GM12875 (cell line): ENCODE measurements at regions not wholly inside any gene's neighbourhood (a gene's known extent, or its start where the extent isn't known, plus 50 kb on each side); places are given as distances from the start of the nearest gene placed in this dataset.

Experiments used
- H3K4me3 ChIP-seq: one replicate; pipeline ENCODE4 v1.5.1; 2011; ENCODE audit warnings: low read depth, low read length, control low read depth
- TF ChIP-seq, protein P1 (sequence below): IDR thresholded peaks from 2 replicates; pipeline ENCODE4 v1.5.1; 2011; ENCODE audit warnings: low read depth, mild to moderate bottlenecking, control low read depth, inconsistent platforms, low read length, moderate library complexity, borderline replicate concordance; ENCODE audit not compliant: insufficient read depth

GRCh38 chr11:100624346-100624745 is 62.7 kb upstream of the ARHGAP42 start:
- no peak overlapping the region for H3K4me3 ChIP-seq
- TF ChIP-seq, protein P1, sequence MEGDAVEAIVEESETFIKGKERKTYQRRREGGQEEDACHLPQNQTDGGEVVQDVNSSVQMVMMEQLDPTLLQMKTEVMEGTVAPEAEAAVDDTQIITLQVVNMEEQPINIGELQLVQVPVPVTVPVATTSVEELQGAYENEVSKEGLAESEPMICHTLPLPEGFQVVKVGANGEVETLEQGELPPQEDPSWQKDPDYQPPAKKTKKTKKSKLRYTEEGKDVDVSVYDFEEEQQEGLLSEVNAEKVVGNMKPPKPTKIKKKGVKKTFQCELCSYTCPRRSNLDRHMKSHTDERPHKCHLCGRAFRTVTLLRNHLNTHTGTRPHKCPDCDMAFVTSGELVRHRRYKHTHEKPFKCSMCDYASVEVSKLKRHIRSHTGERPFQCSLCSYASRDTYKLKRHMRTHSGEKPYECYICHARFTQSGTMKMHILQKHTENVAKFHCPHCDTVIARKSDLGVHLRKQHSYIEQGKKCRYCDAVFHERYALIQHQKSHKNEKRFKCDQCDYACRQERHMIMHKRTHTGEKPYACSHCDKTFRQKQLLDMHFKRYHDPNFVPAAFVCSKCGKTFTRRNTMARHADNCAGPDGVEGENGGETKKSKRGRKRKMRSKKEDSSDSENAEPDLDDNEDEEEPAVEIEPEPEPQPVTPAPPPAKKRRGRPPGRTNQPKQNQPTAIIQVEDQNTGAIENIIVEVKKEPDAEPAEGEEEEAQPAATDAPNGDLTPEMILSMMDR, result no peak

GRCh38 chr11:100625041-100625440 is 62.0 kb upstream of the ARHGAP42 start:
- TF ChIP-seq, protein P1, result no peak
- no peak overlapping the region for H3K4me3 ChIP-seq

- no peak overlapping the region for H3K4me3 ChIP-seq
- TF ChIP-seq, protein P1, result no peak
These were observed 57.4 kb upstream of the ARHGAP42 start for GRCh38 chr11:100629671-100630070.

DNA sequence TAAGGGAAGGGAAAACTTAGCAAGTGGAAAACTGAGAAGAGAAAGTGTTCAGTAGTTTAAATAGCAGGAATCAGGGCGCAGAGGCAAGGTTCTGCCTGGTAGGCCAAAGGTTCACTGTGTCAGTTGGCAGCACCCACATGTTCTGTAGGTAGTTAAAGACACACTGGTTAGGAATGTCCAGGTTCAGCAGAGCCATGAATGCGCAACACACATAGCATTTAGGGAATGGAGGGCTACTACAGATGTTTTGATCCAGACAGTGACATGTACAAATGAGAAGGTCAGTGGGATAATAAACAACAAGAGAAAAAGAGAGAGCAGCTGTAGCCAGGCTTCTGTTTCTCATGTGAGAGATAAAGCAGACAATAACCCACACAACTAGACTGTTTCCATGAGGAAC is 56.2 kb upstream of the ARHGAP42 start:
- TF ChIP-seq, protein P1, result no peak
- no peak overlapping the region for H3K4me3 ChIP-seq

DNA sequence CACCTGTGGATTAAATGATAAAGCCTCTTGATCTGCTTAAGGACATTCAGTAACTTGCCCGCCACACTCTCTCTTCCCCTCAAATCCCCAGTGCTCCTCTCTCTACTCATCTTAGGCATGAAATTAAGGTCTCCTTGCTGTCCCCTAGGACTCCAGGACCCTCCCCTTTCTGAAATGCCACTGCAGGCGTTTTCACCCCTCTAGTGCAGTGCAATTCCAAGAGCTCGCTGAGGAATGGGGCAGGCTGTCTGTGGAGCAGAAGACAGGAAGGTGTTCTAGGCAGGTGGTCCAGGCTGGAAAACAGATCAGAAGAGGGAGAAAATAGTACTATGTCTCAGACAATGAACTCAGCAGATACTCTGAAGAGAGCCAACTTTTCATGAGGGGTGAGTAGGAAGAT is 55.8 kb upstream of the ARHGAP42 start:
- TF ChIP-seq, protein P1, result no peak
- no peak overlapping the region for H3K4me3 ChIP-seq

DNA sequence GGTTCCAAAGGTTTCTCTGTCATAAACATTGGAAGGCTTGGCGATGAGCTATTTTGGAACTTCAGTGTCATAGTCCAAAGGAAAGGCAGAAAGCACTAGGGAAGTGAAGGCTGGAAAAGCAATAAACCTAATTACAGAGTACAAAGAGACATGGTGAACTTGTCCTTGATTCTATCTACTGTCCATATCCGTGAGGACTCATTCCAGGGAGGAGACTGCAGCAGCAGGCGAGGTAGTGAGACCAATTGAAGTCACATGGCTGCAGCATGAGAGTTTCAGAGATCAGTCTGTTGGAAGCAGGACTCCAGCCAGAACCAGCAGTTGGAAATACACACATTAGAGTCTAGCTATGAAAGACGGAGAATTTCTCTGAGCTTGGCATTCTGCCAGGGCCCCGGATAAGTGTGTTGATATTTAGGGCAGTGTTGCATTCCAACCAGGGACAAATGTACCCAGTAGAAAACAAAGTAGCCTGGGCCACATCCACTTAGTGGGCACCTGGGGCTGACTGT is 54.1 kb upstream of the ARHGAP42 start:
- H3K4me3 ChIP-seq, result no peak overlapping the region
- TF ChIP-seq, protein P1, result no peak

GRCh38 chr11:100635194-100635593 is 51.9 kb upstream of the ARHGAP42 start:
- no peak overlapping the region for H3K4me3 ChIP-seq
- TF ChIP-seq, protein P1, result no peak
